CD4-positive, alpha-beta T cell treated with Interleukin-1 beta for 1 hour (primary cell): ENCODE measurements at regions not wholly inside any gene's neighbourhood (a gene's known extent, or its start where the extent isn't known, plus 50 kb on each side); places are given as distances from the start of the nearest gene placed in this dataset.
"Not testable (repeated sequence)": the region's sequence is repeated elsewhere in the genome, so short reads cannot be mapped to it uniquely, and the experiment has no call there.

ENCODE experiments used
- DNase-seq, 2 donors: peaks; one replicate each; pipeline ENCODE4 v3.0.0-alpha.2; 2020 to 2022

DNA sequence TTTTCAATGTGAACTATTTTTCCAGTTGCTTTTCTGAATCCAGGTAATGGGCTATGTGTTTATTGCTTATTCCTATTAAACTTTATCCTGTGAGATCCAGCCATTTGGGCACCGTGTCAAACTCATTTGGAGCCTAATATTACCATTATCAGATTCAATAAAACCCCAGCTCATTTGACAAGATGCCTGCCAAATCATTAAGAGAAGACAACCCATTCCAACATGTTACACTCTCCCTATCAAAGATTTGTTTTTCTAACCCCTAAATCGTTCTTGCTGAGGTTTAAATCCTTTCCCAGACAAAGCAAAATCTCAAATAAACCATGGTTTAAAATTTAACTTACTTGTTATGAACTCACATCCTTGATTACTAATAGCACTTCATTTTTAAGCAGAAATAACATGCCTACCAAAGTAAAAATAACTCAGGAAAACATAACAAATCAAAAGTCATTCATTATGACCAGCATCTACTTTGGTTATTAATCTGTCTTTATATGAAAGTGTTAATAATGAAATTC, 130.0 kb upstream of the TCF21 start:
- DNase-seq = no peak

DNA sequence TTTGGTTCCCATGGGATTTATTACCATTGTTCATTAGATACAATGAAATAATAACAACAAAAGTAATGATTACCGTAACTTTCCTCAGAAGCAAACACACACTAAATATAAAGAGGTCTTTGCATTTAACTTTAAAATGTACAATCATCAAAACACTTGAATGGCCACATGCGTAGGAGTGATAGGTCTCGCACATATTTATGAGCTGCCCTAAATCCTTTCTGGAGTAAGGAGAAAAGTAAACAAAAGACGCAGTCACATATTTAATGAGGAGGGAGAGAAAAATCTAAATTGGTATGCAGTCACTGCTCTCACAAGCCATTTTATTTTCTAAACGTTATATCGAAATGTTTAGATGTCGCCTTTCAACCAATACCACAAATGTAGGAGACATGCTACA, 129.4 kb upstream of the TCF21 start:
- no peak for DNase-seq

GRCh38 chr6:133761706-133762105, 127.2 kb upstream of the TCF21 start:
- no peak for DNase-seq

DNA sequence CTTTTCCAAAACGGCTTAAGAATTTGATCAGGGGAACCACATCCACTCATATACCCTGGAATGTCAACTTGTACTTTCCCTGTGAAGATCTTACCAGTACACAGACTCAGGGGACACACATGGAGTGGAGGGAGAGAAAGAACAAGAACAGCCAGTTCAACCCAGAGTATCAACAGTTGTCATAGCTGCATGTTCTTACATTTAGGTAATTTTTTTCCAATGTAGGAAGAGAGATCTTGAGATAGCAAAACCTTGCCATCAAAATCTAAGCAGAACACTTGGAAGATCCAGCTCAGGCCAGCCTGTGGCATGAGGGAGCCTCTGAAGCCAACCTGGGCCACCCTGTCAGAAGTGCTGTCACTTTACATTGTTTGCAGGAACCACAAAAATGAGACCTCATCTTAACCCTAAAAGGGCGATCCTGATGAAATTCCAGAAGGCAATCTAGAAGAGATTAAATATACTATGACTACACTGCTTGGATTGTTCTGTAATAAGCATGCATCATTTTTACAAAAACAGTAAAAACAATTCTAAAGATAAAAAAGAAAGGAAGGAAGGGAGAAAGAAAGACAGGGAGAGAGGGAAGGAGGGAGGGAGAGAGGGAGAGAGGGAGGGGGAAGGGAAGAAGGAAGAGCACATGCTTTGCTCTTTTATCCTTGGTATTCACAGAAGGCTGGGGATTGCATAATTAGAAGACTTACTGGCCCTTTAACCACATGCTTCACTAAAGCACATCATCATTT, 124.7 kb upstream of the TCF21 start:
- no peak for DNase-seq

DNA sequence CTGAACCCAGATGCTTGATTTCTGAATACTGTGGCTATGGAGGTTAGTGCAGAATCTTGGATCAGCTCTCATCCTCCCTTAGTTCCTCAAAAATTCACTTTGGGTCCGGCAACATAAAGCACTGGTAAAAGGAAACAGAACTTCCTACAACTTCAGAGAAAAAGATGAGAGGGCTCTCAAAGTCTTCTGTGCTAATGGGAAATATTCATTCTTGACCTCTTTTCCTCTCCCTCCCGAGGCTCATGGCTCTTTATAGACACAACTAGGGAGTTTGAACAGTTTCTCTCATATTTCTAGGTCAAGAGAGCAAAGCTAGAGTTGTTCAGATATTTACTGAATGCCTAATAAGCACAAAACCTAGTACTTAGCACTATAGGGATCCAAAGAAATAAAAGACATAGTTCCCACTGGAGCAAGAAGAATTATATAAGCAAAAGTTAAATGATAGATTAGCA, 124.1 kb upstream of the TCF21 start:
- no peak for DNase-seq

DNA sequence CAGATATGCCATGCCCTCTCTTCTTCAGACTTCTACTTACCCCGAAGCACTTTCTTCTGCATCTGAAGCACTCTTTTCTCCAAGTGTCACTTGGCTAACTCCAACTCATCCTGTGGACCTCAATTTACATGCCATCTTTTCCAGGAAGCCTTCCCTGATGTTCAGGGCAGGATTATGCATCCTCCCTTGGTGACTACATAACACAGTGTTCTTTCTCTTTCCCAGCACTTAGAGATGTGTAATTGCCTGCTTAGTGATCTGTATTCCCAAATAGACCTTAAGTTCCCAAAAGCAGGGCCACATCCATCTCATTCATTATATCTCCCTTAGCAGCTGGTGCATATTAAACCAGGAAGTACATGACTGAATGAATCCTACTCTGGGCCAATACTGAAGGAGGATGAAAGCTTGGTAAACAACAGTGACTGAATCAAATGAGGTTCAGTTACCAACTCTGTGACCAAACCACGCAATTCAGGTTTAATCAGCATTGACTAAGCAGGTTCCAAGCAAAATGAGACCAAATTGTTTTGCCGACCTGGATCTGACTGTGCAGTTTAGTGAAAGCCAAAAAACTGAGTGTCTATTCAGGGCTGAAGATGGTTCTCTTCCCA, 121.4 kb upstream of the TCF21 start:
- DNase-seq = no peak

GRCh38 chr6:133768656-133769295, 120.1 kb upstream of the TCF21 start:
- no peak for DNase-seq

DNA sequence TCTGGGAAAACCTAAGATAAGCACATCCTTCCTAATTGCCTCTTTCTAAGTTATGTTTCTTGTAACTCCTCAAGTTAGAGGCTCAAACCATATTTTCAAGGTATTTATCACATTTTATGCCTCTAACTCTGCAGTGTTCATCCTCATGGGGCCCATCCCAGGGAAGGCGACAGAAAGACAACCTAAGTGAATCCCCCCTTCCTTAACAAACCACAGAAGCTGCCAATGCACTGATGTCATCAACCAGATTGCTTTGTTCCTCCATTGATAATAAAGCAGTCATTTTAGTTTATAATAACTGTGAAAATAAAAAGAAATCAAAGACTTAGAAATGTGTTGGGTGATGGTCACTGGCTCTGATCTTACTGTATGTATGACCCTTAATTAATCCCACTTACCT, 119.5 kb upstream of the TCF21 start:
- DNase-seq = no peak

GRCh38 chr6:133772567-133772966, 116.3 kb upstream of the TCF21 start:
- no peak for DNase-seq

DNA sequence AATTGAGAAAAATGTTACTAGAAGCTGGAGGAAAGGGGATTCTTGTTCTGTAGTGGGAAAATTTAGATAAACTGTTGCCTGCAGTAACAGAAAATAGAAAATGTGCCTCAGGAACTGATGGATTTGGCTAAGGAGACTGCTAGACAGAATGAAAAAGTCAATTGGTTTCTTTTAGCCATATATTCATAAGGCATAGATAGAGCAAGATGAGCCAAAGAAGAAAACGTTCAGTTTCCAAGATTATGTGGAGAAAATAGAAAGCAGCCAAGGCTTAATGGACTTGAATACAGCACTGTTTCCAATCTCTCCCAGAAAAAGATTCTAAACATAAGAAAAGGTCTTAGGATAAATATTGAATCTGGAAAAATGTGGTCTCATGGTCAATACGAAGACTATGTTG, 115.1 kb upstream of the TCF21 start:
- no peak for DNase-seq

- no peak for DNase-seq
These were observed 114.6 kb upstream of the TCF21 start for GRCh38 chr6:133774356-133774755.

DNA sequence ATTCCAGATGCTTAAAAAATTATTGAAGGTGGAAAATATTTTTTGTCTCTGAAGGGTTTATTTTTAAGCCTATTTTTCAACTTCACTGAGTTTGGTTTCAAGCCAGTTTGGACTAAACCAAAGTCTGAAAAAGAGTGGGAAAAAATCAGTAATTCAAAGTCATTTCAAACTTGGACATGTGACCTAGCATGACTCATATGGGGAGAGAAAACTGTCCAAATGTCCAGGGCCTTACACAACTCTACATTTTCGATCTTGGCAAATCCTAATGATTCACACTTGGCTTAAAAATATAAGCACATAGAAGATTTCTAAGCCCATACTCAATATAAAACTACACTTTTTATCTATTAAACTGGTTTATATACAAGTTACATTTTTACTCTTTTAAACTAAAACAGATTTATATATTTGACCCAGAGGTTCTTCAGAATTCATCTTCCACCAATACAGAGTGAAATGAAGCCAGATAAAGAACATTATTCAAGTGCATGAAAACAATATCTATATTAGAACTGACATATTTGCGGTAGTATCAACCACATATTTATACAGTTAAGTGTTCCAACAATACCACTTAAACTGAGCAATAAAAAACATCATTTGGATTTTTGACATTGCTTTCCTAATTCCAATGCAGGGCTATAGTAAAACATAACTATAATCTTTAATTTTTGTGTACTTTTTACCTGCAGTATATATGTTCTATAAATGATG, 110.3 kb upstream of the TCF21 start:
- no peak for DNase-seq

DNA sequence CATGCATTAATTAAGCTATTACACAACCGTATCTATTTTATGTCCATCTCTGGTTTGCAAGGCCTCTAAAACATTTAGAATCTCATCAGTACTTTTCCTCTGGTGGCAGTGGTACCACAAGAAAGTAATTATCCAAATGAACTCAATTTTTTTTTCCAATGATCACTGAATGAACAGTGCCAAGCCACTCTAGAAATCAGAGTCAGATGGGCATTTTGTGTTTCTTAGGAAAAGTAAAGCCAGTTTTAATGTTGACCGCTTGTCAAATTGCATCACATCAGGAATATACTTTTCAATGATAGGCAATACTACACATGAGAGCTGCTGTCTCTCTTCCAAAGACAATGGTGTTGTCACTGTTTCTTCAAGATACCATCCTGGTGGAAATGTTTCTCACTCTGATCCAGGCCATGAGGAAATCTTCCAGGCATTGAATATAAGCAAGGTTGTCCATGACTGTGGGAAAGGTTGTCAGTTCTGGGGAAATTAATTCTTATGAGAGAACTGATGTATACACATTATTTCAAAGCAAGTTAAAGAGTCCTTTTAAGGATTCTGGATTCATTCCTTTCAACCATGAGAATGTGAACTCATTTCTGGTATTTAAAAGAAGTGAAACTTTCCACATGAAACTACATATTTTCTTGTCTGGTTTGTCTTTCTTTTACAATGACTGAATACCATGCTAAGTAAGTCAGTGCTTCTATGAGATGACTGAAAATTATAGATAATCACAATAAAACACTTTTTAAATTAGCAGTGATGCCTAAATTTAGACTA, 108.8 kb upstream of the TCF21 start:
- no peak for DNase-seq

GRCh38 chr6:133786016-133786415, 102.9 kb upstream of the TCF21 start:
- no peak for DNase-seq

DNA sequence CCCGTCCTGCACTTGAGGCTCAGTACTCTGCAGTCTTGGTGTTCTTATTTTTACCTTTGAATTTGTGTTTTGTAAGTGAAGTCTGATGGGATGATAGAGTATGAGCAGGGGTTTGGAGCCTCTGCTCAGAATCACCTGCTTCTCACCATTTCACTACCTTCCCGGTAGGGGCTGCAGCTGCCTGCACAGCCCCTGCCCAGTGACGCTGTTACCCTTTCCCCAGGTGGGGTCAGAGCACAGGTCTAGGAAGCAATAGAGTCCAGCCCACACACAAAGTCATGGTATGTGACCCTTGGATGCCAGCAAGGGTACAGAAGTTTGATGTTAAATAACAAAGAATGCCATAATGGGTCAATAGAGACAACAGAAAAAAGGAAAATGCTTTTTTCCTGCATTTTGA, 101.8 kb upstream of the TCF21 start:
- no peak for DNase-seq

DNA sequence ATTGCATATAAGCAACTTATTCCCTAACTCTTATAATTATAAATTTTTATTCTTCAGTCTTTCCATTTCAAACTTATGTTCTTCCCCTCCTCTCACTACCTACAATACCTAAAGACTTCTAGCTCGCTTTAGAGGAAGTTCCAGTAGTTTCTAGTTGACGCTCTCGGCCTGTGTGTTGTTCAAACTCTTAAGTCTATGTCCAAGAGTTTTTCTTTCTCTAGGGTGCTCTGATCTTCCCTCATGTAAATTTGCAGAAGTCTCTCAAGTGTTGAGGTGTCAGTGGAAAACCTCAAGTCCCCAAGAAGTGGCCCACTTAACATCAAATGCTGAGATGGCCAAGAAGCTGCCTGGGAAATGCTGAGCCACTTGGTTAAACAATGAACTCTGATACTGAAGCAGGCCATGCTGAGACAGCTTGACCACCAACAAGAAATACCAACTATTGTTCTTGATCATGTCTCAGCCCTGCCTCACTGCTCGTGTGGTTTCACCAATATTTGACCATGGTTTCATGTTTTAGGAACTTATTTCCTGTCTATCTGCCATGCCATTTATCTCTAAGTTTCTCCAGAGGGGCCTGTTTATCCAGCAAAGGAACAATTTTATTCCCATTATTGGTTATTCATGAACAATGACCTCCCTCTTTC, 100.9 kb upstream of the TCF21 start:
- no peak for DNase-seq

- DNase-seq = no peak
These were observed 100.4 kb upstream of the TCF21 start for GRCh38 chr6:133788556-133788955.

GRCh38 chr6:133789449-133789848, 99.5 kb upstream of the TCF21 start:
- not testable (repeated sequence) for DNase-seq

- not testable (repeated sequence) for DNase-seq
These were observed 98.2 kb upstream of the TCF21 start for GRCh38 chr6:133790756-133791155.

GRCh38 chr6:133795051-133795450, 93.9 kb upstream of the TCF21 start:
- not testable (repeated sequence) for DNase-seq

DNA sequence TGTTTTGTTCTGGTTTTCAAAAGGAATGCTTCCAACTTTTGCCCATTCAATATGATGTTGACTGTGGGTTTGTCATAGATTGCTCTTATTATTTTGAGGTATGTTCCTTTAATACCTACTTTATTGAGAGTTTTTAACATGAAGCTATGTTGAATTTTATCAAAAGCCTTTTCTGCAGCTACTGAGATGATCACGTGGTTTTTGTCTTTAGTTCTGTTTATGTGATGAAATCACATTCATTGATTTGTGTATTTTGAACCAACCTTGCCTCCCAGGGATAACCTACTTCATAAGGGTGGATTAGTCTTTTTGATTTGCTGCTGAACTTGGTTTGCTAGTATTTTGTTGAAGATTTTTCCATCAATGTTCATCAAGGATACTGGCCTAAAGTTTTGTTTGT, 92.7 kb upstream of the TCF21 start:
- no peak for DNase-seq

DNA sequence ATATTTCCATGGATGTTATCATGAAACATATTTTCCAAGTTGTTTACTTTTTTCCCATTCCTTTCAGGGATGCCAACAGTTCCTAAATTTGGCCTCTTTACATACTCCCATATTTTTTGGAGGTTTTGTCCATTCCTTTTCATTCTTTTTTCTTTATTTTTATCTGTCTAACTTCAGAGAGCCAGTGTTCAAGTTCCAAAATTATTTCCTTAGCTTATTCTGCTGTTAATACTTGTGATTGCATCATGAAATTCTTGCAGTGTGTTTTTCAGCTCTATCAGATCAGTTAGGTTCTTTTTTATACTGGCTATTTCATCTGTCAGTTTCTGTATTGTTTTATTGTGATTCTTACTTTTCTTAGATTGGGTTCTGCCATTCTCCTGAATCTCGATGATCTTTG, 89.9 kb upstream of the TCF21 start:
- no peak for DNase-seq
